GM12891 (cell line): ENCODE measurements at regions not wholly inside any gene's neighbourhood (a gene's known extent, or its start where the extent isn't known, plus 50 kb on each side); places are given as distances from the start of the nearest gene placed in this dataset.

Source experiments
- PAX5 ChIP-seq: IDR thresholded peaks from 2 replicates; pipeline ENCODE4 v1.6.1; 2011; ENCODE audit warnings: low read length, moderate library complexity, mild to moderate bottlenecking; ENCODE audit not compliant: insufficient read depth, severe bottlenecking
- POLR2A ChIP-seq: IDR thresholded peaks from 2 replicates; pipeline ENCODE4 v1.6.1; 2011; ENCODE audit warnings: low read depth, low read length, control low read depth
- POLR2AphosphoS5 ChIP-seq: IDR thresholded peaks from 2 replicates; pipeline ENCODE4 v1.6.1; 2011; ENCODE audit warnings: low read depth, low read length, control low read depth
- POU2F2 ChIP-seq: IDR thresholded peaks from 2 replicates; pipeline ENCODE4 v1.6.1; 2011; ENCODE audit warnings: low read depth, mild to moderate bottlenecking, control low read depth, low read length, moderate library complexity
- SPI1 ChIP-seq: IDR thresholded peaks from 2 replicates; pipeline ENCODE4 v1.6.1; 2011; ENCODE audit warnings: low read depth, low read length, control low read depth
- TAF1 ChIP-seq: IDR thresholded peaks from 2 replicates; pipeline ENCODE4 v1.6.1; 2011; ENCODE audit warnings: low read depth, low read length, control low read depth

GRCh38 chr1:59016390-59016789 is 232.5 kb upstream of the JUN start:
- TF ChIP-seq TAF1 = no peak
- no peak for TF ChIP-seq POLR2A
- no peak for TF ChIP-seq PAX5
- no peak for TF ChIP-seq POLR2AphosphoS5
- no peak for TF ChIP-seq POU2F2
- no peak for TF ChIP-seq SPI1
